Panc1 (cell line): ENCODE measurements at regions not wholly inside any gene's neighbourhood (a gene's known extent, or its start where the extent isn't known, plus 50 kb on each side); places are given as distances from the start of the nearest gene placed in this dataset.

Source experiments
- ATAC-seq: fragments of 200-7000 bp; cut with Tn5 transposase; 2 replicates; pipeline ENCODE4 v1.9.1; 2020; ENCODE audit warnings: mild to moderate bottlenecking, moderate library complexity
- BruUV-seq: library from RNA; stranded (reverse); fragments of 400-500 nt; replicated peaks from 2 replicates; lab custom pipeline; 2021; lab: Mats Ljungman, UMichigan
- CTCF ChIA-PET: fragments of 300-600 bp; sonication (Branson Sonifier 250); formaldehyde crosslinking; loops from one replicate; lab custom pipeline; 2022; ENCODE audit warnings: antibody characterized with exemption; lab: Charles Lee
- POLR2A ChIA-PET: fragments of 300-600 bp; sonication (Branson Sonifier 250); formaldehyde crosslinking; loops from one replicate; lab custom pipeline; 2022; ENCODE audit warnings: antibody characterized with exemption; lab: Charles Lee
- DNase-seq: peaks from one replicate; pipeline ENCODE4 v3.0.0-alpha.2; 2010; ENCODE audit warnings: low read depth, low spot score
- H3K27ac ChIP-seq: 2 replicates; pipeline ENCODE4 v1.5.1; 2011; ENCODE audit warnings: mild to moderate bottlenecking, low read length, inconsistent platforms
- H3K27me3 ChIP-seq: fragments of 200-500 bp; sonication (Bioruptor generic); 2 replicates; pipeline ENCODE4 v1.6.0; 2014; ENCODE audit warnings: low read length, inconsistent platforms; ENCODE audit not compliant: control insufficient read depth, insufficient read depth
- H3K36me3 ChIP-seq: fragments of 200-500 bp; sonication (Bioruptor generic); 2 replicates; pipeline ENCODE4 v1.5.1; 2014; ENCODE audit warnings: inconsistent platforms, mild to moderate bottlenecking, low read length, moderate library complexity; ENCODE audit not compliant: control insufficient read depth, insufficient read depth
- H3K4me1 ChIP-seq: 2 replicates; pipeline ENCODE4 v1.5.1; 2011; ENCODE audit warnings: inconsistent platforms, mild to moderate bottlenecking, low read length, moderate library complexity; ENCODE audit not compliant: control insufficient read depth, insufficient read depth
- H3K4me3 ChIP-seq, 2 experiments: 2 replicates each; pipeline ENCODE4 v1.5.1; 2011 to 2012; ENCODE audit warnings: low read depth in 2 of 2, low read length in 2 of 2, mild to moderate bottlenecking in 2 of 2, inconsistent platforms in 1 of 2, moderate library complexity in 1 of 2
- H3K9me3 ChIP-seq: fragments of 200-500 bp; sonication (Bioruptor generic); 2 replicates; pipeline ENCODE4 v1.5.1; 2014; ENCODE audit warnings: low read depth, mild to moderate bottlenecking, inconsistent platforms, low read length, moderate library complexity; ENCODE audit not compliant: control insufficient read depth, insufficient read depth
- POLR2AphosphoS5 ChIP-seq: IDR thresholded peaks from 2 replicates; pipeline ENCODE4 v1.6.1; 2012; ENCODE audit warnings: mild to moderate bottlenecking, low read depth, low read length, moderate library complexity
- TCF7L2 ChIP-seq: IDR thresholded peaks from 2 replicates; pipeline ENCODE4 v1.6.1; 2011; ENCODE audit warnings: mild to moderate bottlenecking, low read depth, low read length, inconsistent platforms
- in situ Hi-C: cut with HindIII; loops from 2 replicates; pipeline ENCODE4 v1.10.0; 2016; ENCODE audit warnings: low sequenced_read_pairs, low pct_unique_long_range_greater_than_20kb
- intact Hi-C: fragments of 100-400 bp; cut with micrococcal nuclease; formaldehyde crosslinking; loops from one replicate; pipeline ENCODE4 v1.10.0; 2022; ENCODE audit not compliant: unreplicated experiment
- TF ChIP-seq, protein P1 (sequence below), 2 experiments: IDR thresholded peaks; 2 replicates each; pipeline ENCODE4 v1.6.1; 2011 to 2012; ENCODE audit warnings: low read depth in 2 of 2, control low read depth in 1 of 2, low read length in 1 of 2, mild to moderate bottlenecking in 1 of 2, moderate library complexity in 1 of 2; ENCODE audit not compliant: insufficient read depth in 1 of 2
- TF ChIP-seq, protein P2 (sequence below): fragments of 450-650 bp; IDR thresholded peaks from 2 replicates; pipeline ENCODE4 v1.5.1; 2017; ENCODE audit warnings: mild to moderate bottlenecking

DNA sequence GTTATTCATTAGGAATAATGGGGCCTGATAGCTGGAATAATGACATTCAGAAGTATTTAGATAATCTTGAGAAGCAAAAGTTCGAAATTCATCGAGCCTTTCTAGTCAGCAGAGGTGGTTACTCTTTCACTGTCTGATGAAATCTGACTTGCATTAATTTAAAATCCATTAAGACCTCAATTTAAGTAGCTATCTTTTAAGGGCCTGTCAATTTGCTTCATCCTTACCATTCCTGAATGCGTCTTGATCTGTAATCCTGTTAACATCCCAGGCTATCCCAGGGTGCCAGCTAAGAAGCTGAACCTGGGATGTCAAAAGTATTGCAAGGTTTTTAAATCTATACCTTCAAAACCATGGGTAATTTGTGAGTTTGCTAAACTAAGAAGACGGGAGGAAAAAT, 1491.0 kb upstream of the MIR17HG start:
- POLR2A ChIA-PET: no interaction called here
- CTCF ChIA-PET: no interaction called here
- H3K27me3 ChIP-seq: no peaks in the 10 kb centered on the region
- intact Hi-C loops: no loop called here
- in situ Hi-C loops: no loop called here
- no peak overlapping the region for H3K27ac ChIP-seq
- no peak for ATAC-seq
- no peaks in the 10 kb centered on the region for H3K36me3 ChIP-seq
- TF ChIP-seq, protein P1, sequence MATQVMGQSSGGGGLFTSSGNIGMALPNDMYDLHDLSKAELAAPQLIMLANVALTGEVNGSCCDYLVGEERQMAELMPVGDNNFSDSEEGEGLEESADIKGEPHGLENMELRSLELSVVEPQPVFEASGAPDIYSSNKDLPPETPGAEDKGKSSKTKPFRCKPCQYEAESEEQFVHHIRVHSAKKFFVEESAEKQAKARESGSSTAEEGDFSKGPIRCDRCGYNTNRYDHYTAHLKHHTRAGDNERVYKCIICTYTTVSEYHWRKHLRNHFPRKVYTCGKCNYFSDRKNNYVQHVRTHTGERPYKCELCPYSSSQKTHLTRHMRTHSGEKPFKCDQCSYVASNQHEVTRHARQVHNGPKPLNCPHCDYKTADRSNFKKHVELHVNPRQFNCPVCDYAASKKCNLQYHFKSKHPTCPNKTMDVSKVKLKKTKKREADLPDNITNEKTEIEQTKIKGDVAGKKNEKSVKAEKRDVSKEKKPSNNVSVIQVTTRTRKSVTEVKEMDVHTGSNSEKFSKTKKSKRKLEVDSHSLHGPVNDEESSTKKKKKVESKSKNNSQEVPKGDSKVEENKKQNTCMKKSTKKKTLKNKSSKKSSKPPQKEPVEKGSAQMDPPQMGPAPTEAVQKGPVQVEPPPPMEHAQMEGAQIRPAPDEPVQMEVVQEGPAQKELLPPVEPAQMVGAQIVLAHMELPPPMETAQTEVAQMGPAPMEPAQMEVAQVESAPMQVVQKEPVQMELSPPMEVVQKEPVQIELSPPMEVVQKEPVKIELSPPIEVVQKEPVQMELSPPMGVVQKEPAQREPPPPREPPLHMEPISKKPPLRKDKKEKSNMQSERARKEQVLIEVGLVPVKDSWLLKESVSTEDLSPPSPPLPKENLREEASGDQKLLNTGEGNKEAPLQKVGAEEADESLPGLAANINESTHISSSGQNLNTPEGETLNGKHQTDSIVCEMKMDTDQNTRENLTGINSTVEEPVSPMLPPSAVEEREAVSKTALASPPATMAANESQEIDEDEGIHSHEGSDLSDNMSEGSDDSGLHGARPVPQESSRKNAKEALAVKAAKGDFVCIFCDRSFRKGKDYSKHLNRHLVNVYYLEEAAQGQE (IDR thresholded peaks at IDR 0.05; ENCODE audit: insufficient read depth in 1 of 2, low read depth in 2 of 2, low read length in 1 of 2): no peak
- no peak for TF ChIP-seq TCF7L2
- DNase-seq: no peak
- no peaks in the 10 kb centered on the region for H3K9me3 ChIP-seq
- BruUV-seq: no TSS peak
- H3K4me1 ChIP-seq: no peaks in the 10 kb centered on the region
- H3K4me3 ChIP-seq: no peak overlapping the region

DNA sequence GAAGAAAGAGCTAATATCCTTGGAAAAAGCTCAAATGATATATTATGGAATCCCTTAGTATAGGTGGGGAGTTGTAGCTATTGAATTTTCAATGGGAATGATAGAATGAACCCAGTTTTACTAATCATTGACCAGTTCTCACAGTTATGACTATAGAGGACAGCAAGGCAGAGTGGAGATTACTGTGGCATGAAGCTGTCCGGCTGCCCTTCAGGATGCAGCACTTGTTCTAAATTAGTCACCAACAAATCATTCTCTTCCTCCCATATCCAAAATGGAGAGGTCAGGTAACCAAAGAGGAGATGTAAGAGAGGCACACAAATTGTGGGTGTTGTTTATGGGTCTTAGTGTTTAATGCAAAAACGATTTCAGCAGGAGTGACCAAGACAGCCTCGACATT, 1490.0 kb upstream of the MIR17HG start:
- ATAC-seq (no peak), DNase-seq (no peak)
- no TSS peak for BruUV-seq
- Histone ChIP-seq H3K27me3 (no peaks in the 10 kb centered on the region), H3K9me3 (no peaks in the 10 kb centered on the region), H3K4me1 (no peaks in the 10 kb centered on the region), H3K36me3 (no peaks in the 10 kb centered on the region), H3K27ac (no peak overlapping the region), H3K4me3 (no peak overlapping the region)
- intact Hi-C loops (no loop called here), in situ Hi-C loops (no loop called here)
- TF ChIP-seq POLR2AphosphoS5 (no peak), TCF7L2 (no peak)
- TF ChIP-seq, protein P1 (IDR thresholded peaks at IDR 0.05; ENCODE audit: insufficient read depth in 1 of 2, low read depth in 2 of 2, low read length in 1 of 2): no peak
- TF ChIP-seq, protein P2, sequence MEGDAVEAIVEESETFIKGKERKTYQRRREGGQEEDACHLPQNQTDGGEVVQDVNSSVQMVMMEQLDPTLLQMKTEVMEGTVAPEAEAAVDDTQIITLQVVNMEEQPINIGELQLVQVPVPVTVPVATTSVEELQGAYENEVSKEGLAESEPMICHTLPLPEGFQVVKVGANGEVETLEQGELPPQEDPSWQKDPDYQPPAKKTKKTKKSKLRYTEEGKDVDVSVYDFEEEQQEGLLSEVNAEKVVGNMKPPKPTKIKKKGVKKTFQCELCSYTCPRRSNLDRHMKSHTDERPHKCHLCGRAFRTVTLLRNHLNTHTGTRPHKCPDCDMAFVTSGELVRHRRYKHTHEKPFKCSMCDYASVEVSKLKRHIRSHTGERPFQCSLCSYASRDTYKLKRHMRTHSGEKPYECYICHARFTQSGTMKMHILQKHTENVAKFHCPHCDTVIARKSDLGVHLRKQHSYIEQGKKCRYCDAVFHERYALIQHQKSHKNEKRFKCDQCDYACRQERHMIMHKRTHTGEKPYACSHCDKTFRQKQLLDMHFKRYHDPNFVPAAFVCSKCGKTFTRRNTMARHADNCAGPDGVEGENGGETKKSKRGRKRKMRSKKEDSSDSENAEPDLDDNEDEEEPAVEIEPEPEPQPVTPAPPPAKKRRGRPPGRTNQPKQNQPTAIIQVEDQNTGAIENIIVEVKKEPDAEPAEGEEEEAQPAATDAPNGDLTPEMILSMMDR: no peak
- ChIA-PET CTCF (no interaction called here), POLR2A (no interaction called here)
